ENCODE measurements at regions not wholly inside any gene's neighbourhood (a gene's known extent, or its start where the extent isn't known, plus 50 kb on each side); places are given as distances from the start of the nearest gene placed in this dataset.

GRCh38 chr13:62973804-62974203, 1558.2 kb upstream of the PCDH20 start:
- Histone ChIP-seq H3K4me1 (no peaks in the 10 kb centered on the region), H3K27ac (no peak overlapping the region), H3K9me3 (no peaks in the 10 kb centered on the region), H3K36me3 (no peaks in the 10 kb centered on the region), H3K4me3 (no peak overlapping the region), H3K27me3 (no peaks in the 10 kb centered on the region)
- 80 to 84% methylated on average over 3 to 5 of the region's 5 CpGs for WGBS, 2 donors
- TF ChIP-seq EP300 (IDR thresholded peaks at IDR 0.05) (no peak), POLR2A (IDR thresholded peaks at IDR 0.05) (no peak)
- TF ChIP-seq, protein P1, sequence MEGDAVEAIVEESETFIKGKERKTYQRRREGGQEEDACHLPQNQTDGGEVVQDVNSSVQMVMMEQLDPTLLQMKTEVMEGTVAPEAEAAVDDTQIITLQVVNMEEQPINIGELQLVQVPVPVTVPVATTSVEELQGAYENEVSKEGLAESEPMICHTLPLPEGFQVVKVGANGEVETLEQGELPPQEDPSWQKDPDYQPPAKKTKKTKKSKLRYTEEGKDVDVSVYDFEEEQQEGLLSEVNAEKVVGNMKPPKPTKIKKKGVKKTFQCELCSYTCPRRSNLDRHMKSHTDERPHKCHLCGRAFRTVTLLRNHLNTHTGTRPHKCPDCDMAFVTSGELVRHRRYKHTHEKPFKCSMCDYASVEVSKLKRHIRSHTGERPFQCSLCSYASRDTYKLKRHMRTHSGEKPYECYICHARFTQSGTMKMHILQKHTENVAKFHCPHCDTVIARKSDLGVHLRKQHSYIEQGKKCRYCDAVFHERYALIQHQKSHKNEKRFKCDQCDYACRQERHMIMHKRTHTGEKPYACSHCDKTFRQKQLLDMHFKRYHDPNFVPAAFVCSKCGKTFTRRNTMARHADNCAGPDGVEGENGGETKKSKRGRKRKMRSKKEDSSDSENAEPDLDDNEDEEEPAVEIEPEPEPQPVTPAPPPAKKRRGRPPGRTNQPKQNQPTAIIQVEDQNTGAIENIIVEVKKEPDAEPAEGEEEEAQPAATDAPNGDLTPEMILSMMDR (IDR thresholded peaks at IDR 0.05) = no peak
- DNase-seq (ENCODE audit: low spot score in 2 of 2) = no peak

DNA sequence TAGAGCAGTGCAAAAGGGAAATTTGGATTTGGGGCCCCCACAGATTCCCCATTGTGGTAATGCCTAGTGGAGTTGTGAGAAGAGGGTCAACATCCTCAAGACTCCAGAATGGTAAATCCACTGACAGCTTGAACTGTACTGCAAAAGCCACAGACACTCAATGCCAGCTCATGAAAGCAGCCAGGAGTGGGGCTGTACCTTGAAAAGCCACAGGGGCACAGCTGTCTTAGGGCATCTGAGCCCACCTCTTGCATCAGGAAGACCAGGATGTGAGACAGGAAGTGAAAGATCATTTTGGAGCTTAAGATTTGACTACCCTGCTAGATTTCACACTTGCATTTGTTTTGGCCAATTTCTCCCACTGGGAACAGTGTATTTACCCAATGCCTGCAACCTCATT, 1548.9 kb upstream of the PCDH20 start:
- DNase-seq (ENCODE audit: low spot score in 2 of 2) = no peak
- TF ChIP-seq, protein P1 (IDR thresholded peaks at IDR 0.05) = no peak
- no peak for TF ChIP-seq POLR2A (IDR thresholded peaks at IDR 0.05)

DNA sequence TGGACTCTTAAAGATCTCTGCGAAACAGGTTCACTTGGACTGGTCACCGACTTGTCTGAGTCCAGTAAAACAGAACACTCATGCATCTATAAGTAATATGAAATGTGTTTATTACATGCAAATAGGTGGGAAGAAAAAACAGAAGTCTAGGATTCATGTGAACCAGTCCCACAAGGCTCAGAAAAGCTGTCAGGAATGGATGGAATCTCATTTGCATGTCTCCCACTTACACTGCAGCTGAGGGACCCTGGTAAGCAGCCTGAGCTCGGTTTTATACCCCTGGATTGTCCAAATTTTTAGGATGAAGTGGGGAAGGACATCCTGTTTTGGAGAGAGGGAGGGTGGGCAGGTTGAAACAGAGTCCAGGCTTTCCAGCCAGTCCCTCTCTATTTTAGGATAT, 1545.1 kb upstream of the PCDH20 start:
- WGBS, 2 donors = 42 to 64% methylated on average over 3 of the region's 3 CpGs
- Histone ChIP-seq H3K4me3 (no peak overlapping the region), H3K27me3 (no peaks in the 10 kb centered on the region), H3K4me1 (no peaks in the 10 kb centered on the region), H3K27ac (no peak overlapping the region), H3K36me3 (no peaks in the 10 kb centered on the region), H3K9me3 (peaks cover 0 to 6% (median 0%) of the 10 kb centered on the region in 4 donors)
- DNase-seq (ENCODE audit: low spot score in 2 of 2) = no peak
- TF ChIP-seq POLR2A (IDR thresholded peaks at IDR 0.05) (no peak), EP300 (IDR thresholded peaks at IDR 0.05) (no peak)
- TF ChIP-seq, protein P1 (IDR thresholded peaks at IDR 0.05) = no peak

More for the DNA sequence above, 1548.9 kb upstream of the PCDH20 start:
- H3K27me3 ChIP-seq = no peaks in the 10 kb centered on the region
- H3K4me3 ChIP-seq = no peak overlapping the region
- H3K36me3 ChIP-seq = no peaks in the 10 kb centered on the region
- no peak overlapping the region for H3K27ac ChIP-seq
- H3K9me3 ChIP-seq = peaks cover 0 to 15% (median 2%) of the 10 kb centered on the region in 4 donors
- no peaks in the 10 kb centered on the region for H3K4me1 ChIP-seq

GRCh38 chr13:62933809-62934208, 1518.2 kb upstream of the PCDH20 start:
- 53 to 54% methylated on average over 1 of the region's 1 CpG for WGBS, 2 donors
- H3K36me3 ChIP-seq = no peaks in the 10 kb centered on the region
- DNase-seq (ENCODE audit: low spot score in 2 of 2) = no peak
- no peak for TF ChIP-seq EP300 (IDR thresholded peaks at IDR 0.05)
- no peak for TF ChIP-seq POLR2A (IDR thresholded peaks at IDR 0.05)
- TF ChIP-seq, protein P1 (IDR thresholded peaks at IDR 0.05) = no peak
- H3K4me3 ChIP-seq = no peak overlapping the region
- H3K27me3 ChIP-seq = no peaks in the 10 kb centered on the region
- no peak overlapping the region for H3K27ac ChIP-seq
- H3K4me1 ChIP-seq = no peaks in the 10 kb centered on the region
- H3K9me3 ChIP-seq = no peaks in the 10 kb centered on the region

- DNase-seq (ENCODE audit: low spot score in 2 of 2) = no peak
- Histone ChIP-seq H3K36me3 (no peaks in the 10 kb centered on the region), H3K27ac (no peak overlapping the region), H3K4me3 (no peak overlapping the region), H3K27me3 (no peaks in the 10 kb centered on the region), H3K9me3 (no peaks in the 10 kb centered on the region), H3K4me1 (no peaks in the 10 kb centered on the region)
- 15 to 16% methylated on average over 2 of the region's 2 CpGs for WGBS, 2 donors
- TF ChIP-seq, protein P1 (IDR thresholded peaks at IDR 0.05) = no peak
- no peak for TF ChIP-seq POLR2A (IDR thresholded peaks at IDR 0.05)
- TF ChIP-seq EP300 (IDR thresholded peaks at IDR 0.05) = no peak
These were observed 1516.7 kb upstream of the PCDH20 start for GRCh38 chr13:62932256-62932883.
